Thoracic aorta (tissue), 2 donors: ENCODE measurements at regions not wholly inside any gene's neighbourhood (a gene's known extent, or its start where the extent isn't known, plus 50 kb on each side); places are given as distances from the start of the nearest gene placed in this dataset.

Experiments
- ATAC-seq: fragments of 150-250 bp; one replicate; pipeline ENCODE4 v1.8.0; 2017; ENCODE audit warnings: low read depth; ENCODE audit not compliant: insufficient number of reproducible peaks, low FRiP score
- DNase-seq: peaks from one replicate; pipeline ENCODE4 v3.0.0-alpha.2; 2020; ENCODE audit warnings: low spot score
- H3K27ac ChIP-seq, 2 donors: fragments of 200-600 bp; sonication (generic); 1 replicate in 1 of 2; 2 replicates in 1 of 2; pipeline ENCODE4 v1.5.1; 2016; ENCODE audit warnings: mild to moderate bottlenecking in 2 of 2, moderate library complexity in 2 of 2
- H3K27me3 ChIP-seq: fragments of 200-600 bp; sonication (generic); replicated peaks from 2 replicates; pipeline ENCODE4 v1.6.0; 2016; ENCODE audit warnings: mild to moderate bottlenecking; ENCODE audit not compliant: insufficient read depth
- H3K36me3 ChIP-seq: fragments of 200-600 bp; sonication (generic); one replicate; pipeline ENCODE4 v1.5.1; 2016
- H3K4me1 ChIP-seq, 2 donors: fragments of 200-600 bp; sonication (generic); 1 replicate in 1 of 2; 2 replicates in 1 of 2; pipeline versions ENCODE4 v1.5.1 to v1.6.0; 2016; ENCODE audit warnings: low read depth in 2 of 2, mild to moderate bottlenecking in 1 of 2; ENCODE audit not compliant: control insufficient read depth in 1 of 2
- H3K4me3 ChIP-seq: fragments of 200-600 bp; sonication (generic); 2 replicates; pipeline ENCODE4 v1.5.1; 2016; ENCODE audit warnings: mild to moderate bottlenecking
- H3K9me3 ChIP-seq: fragments of 200-600 bp; sonication (generic); 2 replicates; pipeline ENCODE4 v1.5.1; 2016
- CTCF ChIP-seq: fragments of 200-600 bp; sonication (generic); IDR thresholded peaks from one replicate; pipeline ENCODE4 v1.5.1; 2019; ENCODE audit warnings: antibody characterized with exemption

DNA sequence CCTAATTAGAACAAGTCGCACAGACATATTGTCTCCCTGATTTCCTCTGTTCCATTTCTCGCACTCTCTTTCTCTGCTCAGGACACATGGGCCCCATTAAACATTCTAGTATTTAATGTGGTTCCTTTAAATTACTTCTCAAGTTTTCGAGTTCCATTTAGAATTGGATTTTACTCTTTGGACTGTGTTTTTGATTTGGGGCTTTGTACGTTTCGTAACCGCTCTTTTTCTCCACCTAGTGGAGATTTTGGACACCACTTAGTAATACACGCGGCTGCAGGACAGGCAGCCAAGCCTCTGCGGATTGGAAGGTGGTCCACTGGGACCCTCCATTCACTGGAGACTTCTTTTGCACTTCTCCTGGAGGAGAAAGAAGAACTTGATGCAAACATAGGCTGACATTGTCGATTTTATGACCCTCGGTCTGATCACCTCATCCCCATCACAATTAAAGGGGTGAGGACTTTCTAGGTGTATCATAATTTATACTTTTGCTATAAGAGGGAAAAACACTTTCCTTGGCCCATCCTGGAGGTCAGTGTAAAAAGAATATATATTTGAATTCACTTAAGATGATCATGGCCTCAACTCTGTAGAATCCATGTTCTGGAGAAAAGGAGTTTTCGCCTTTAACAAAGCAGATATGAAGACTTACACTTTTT lies 85.7 kb downstream of the NOG start:
- no peak for ATAC-seq
- H3K4me3 ChIP-seq = peak overlapping the region; percentile 46

DNA sequence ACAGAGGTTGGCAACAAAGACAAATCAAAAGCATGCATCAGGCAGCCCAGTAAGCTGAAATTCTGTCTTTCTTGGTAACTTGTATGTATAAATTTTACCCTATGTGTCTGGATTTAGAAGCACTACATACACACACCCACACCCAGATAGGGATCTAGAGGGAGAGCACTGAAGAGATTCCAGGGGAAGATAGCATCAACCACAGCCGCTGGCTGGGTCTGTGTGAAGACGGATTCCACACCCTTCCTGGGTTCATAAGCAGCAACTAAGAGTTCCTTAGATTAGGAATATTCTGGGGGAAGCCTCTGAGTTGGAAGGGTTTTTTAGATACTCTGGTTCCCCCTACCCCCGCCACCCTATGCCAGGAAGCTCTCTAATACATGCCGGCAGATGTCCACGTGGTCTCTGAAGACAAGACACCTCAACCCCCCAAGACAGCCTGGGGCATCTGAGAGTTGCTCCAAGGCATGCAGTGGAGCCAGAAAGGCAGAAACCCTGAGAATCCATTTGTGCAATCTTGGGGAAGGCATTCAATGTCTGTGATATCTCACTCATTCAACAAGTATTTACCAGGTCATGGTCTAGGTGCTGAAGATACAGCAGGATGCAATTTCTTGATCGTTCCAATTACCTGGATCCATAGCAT lies 86.4 kb downstream of the NOG start:
- H3K27me3 ChIP-seq = no peaks in the 10 kb centered on the region
- H3K4me3 ChIP-seq = no peak overlapping the region
- peaks cover 3 to 8% of the 10 kb centered on the region in 2 donors for H3K4me1 ChIP-seq
- DNase-seq (no peak), ATAC-seq (no peak)
- H3K27ac ChIP-seq = no peak overlapping the region
- no peaks in the 10 kb centered on the region for H3K36me3 ChIP-seq
- no peak for TF ChIP-seq CTCF
- no peaks in the 10 kb centered on the region for H3K9me3 ChIP-seq

More for the DNA sequence above, 85.7 kb downstream of the NOG start:
- DNase-seq = no peak
- Histone ChIP-seq H3K9me3 (no peaks in the 10 kb centered on the region), H3K36me3 (no peaks in the 10 kb centered on the region), H3K4me1 (peaks cover 3 to 8% of the 10 kb centered on the region in 2 donors), H3K27me3 (no peaks in the 10 kb centered on the region), H3K27ac (no peak overlapping the region)
- TF ChIP-seq CTCF = peak; percentile 39

DNA sequence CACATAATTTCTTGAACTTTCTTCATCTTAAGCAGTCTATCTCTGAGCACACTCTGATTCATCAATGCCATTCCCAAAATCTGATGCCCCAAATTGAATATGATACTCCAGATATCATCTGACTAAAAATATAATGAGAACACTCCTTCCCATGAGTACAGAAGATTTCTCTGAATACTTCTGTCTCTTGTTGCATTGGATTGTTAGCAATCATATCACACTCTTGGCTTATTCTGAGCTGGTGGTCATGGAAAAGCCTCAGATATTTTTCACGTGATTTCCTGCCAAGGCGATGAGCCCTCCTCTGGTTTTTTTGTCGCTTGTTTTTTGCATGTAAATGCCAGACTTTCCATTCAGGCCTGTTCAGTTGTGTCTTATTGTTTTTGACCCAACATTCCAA lies 87.2 kb downstream of the NOG start:
- no peak overlapping the region for H3K4me3 ChIP-seq
- no peaks in the 10 kb centered on the region for H3K36me3 ChIP-seq
- DNase-seq (no peak), ATAC-seq (no peak)
- H3K4me1 ChIP-seq = peaks cover 3 to 8% of the 10 kb centered on the region in 2 donors
- TF ChIP-seq CTCF = no peak
- H3K9me3 ChIP-seq = no peaks in the 10 kb centered on the region
- no peaks in the 10 kb centered on the region for H3K27me3 ChIP-seq
- no peak overlapping the region for H3K27ac ChIP-seq

DNA sequence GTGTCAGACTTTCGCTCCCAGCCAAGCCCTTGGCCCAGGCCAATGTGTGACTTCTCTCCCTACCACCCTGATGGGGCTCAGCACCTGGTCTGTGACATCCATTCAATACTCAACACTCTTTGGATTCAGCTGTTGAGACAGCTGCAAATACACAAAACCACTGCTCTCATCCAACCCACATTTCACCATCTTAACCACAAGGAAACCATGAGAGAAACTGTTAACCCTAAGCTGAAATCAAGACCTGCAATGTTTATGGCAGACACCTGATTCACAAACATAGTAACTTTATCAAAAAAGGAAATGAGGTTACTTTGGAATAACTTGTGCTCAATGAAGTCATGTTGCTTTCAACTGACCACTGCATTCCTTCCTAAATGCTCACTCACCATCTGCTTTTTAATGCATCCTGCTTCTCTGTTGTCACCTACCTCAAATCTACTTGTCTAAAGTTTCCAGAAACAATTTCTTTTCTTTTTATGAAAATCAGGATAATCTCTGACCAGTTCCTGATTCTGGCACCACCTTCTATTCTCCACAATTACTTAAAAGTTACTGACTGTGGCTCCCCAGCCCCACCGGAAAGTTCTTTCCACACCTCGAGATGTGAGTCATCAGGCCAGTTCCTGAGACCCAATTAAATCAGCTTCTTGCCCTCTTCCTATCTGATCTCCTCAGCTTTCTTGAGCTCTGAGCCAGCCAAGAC lies 88.2 kb downstream of the NOG start:
- Histone ChIP-seq H3K4me3 (no peak overlapping the region), H3K4me1 (peaks cover 3 to 8% of the 10 kb centered on the region in 2 donors), H3K27me3 (no peaks in the 10 kb centered on the region), H3K9me3 (no peaks in the 10 kb centered on the region), H3K27ac (no peak overlapping the region), H3K36me3 (no peaks in the 10 kb centered on the region)
- ATAC-seq (no peak), DNase-seq (no peak)
- TF ChIP-seq CTCF = no peak

DNA sequence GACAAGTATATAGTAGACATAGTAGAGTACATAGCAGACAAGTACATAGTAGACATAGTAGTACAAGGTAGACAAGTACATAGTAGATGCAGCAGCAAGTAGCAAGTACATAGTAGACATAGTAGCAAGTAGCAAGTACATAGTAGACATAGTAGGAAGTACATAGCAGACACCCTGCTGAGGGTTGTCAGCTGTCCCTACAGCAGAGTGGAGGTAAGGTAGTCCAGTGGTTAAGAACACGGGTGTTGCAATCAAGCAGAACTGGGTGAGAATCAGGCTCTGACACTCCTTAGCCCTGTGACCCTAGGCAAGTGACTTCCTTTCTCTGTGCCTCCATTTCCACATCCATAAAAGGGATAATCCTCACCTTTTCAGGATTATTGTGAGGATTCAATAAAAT lies 94.7 kb downstream of the NOG start:
- ATAC-seq = no peak

More for the DNA sequence above, 94.7 kb downstream of the NOG start:
- Histone ChIP-seq H3K27me3 (no peaks in the 10 kb centered on the region), H3K27ac (no peak overlapping the region), H3K4me3 (no peak overlapping the region), H3K36me3 (no peaks in the 10 kb centered on the region), H3K9me3 (no peaks in the 10 kb centered on the region), H3K4me1 (no peaks in the 10 kb centered on the region)
- no peak for TF ChIP-seq CTCF
- no peak for DNase-seq
